Endothelial cell of umbilical vein (primary cell): ENCODE measurements at regions not wholly inside any gene's neighbourhood (a gene's known extent, or its start where the extent isn't known, plus 50 kb on each side); places are given as distances from the start of the nearest gene placed in this dataset.

Experiments used
- BruUV-seq: library from RNA; stranded (reverse); fragments of 400-500 nt; replicated peaks from 2 replicates; lab custom pipeline; 2021; lab: Mats Ljungman, UMichigan
- CTCF ChIA-PET: fragments of 300-600, 350-600 bp; sonication (Branson Sonifier 250); formaldehyde crosslinking; loops from one replicate; lab custom pipeline; 2021; ENCODE audit warnings: antibody characterized with exemption, inconsistent platforms; lab: Charles Lee
- POLR2A ChIA-PET: fragments of 300-600, 350-600 bp; sonication (Branson Sonifier 250); formaldehyde crosslinking; loops from one replicate; lab custom pipeline; 2021; ENCODE audit warnings: antibody characterized with exemption, inconsistent platforms; lab: Charles Lee
- DNase-seq: peaks from one replicate; pipeline ENCODE4 v3.0.0-alpha.2; 2011; ENCODE audit warnings: low read depth, low spot score
- FAIRE-seq: peaks from 2 replicates; lab custom pipeline; 2011; peaks lifted over from hg19 to GRCh38; lab: Jason Lieb, UNC
- H2AFZ ChIP-seq: 2 replicates; pipeline ENCODE4 v1.6.0; 2012; ENCODE audit warnings: low read depth, low read length, control low read depth, inconsistent platforms
- H3K27ac ChIP-seq: 2 replicates; pipeline ENCODE4 v1.5.1; 2011; ENCODE audit warnings: low read depth, mild to moderate bottlenecking, control low read depth, low read length, moderate library complexity; ENCODE audit not compliant: insufficient read depth
- H3K27me3 ChIP-seq, 2 experiments: 2 replicates each; pipeline versions ENCODE4 v1.6.0 to v1.6.1; 2011; ENCODE audit warnings: low read length in 2 of 2, mixed read lengths in 1 of 2; ENCODE audit not compliant: control insufficient read depth in 2 of 2, insufficient read depth in 2 of 2
- H3K36me3 ChIP-seq, 2 experiments: 2 replicates in 1 of 2; 3 replicates in 1 of 2; pipeline ENCODE4 v1.5.1; 2011; ENCODE audit warnings: low read length in 2 of 2, mild to moderate bottlenecking in 1 of 2, moderate library complexity in 1 of 2; ENCODE audit not compliant: control insufficient read depth in 2 of 2, insufficient read depth in 2 of 2; ENCODE audit errors: extremely low read depth in 1 of 2
- H3K4me1 ChIP-seq: 3 replicates; pipeline ENCODE4 v1.5.1; 2011; ENCODE audit warnings: mild to moderate bottlenecking, low read length; ENCODE audit not compliant: control insufficient read depth, insufficient read depth; ENCODE audit errors: extremely low read depth
- H3K4me2 ChIP-seq: 2 replicates; pipeline ENCODE4 v1.6.1; 2011; ENCODE audit warnings: low read length, control low read depth, mixed read lengths; ENCODE audit not compliant: insufficient read depth
- H3K4me3 ChIP-seq, 3 experiments: fragments of 200-600 bp in 1 of 3; sonication (generic), shearing (Covaris generic) in 1 of 3; replicated peaks in 1 of 3; 2 replicates each; pipeline ENCODE4 v1.5.1; 2011 to 2016; ENCODE audit warnings: control low read depth in 3 of 3, low read length in 3 of 3, mild to moderate bottlenecking in 2 of 3, inconsistent platforms in 1 of 3, low read depth in 1 of 3, moderate library complexity in 1 of 3; ENCODE audit not compliant: insufficient read depth in 1 of 3
- H3K79me2 ChIP-seq: 2 replicates; pipeline ENCODE4 v1.6.0; 2012; ENCODE audit warnings: low read length, inconsistent platforms; ENCODE audit not compliant: control insufficient read depth, insufficient read depth
- H3K9ac ChIP-seq: replicated peaks from 2 replicates; pipeline ENCODE3; 2011; ENCODE audit warnings: low read length, control low read depth; ENCODE audit not compliant: insufficient read depth; ENCODE audit errors: extremely low read depth
- H3K9me1 ChIP-seq: replicated peaks from 3 replicates; pipeline ENCODE4 v1.6.0; 2011; ENCODE audit warnings: mild to moderate bottlenecking, low read length; ENCODE audit not compliant: control insufficient read depth, insufficient read depth; ENCODE audit errors: extremely low read depth
- H3K9me3 ChIP-seq: replicated peaks from 2 replicates; pipeline ENCODE4 v1.5.1; 2012; ENCODE audit warnings: low read length, inconsistent platforms; ENCODE audit not compliant: control insufficient read depth, insufficient read depth
- H4K20me1 ChIP-seq: replicated peaks from 2 replicates; pipeline ENCODE3; 2011; ENCODE audit warnings: mild to moderate bottlenecking, low read length; ENCODE audit not compliant: control insufficient read depth, insufficient read depth; ENCODE audit errors: extremely low read depth
- CTCF ChIP-seq, 2 donors: IDR thresholded peaks; 1 replicate in 1 of 2; 2 replicates in 1 of 2; pipeline ENCODE4 v1.5.1; 2011; ENCODE audit warnings: low read length in 2 of 2, mild to moderate bottlenecking in 2 of 2, moderate library complexity in 2 of 2, control low read depth in 1 of 2, inconsistent platforms in 1 of 2, low read depth in 1 of 2; ENCODE audit not compliant: insufficient read depth in 1 of 2; ENCODE audit errors: extremely low read depth in 1 of 2
- EZH2 ChIP-seq: IDR thresholded peaks from 2 replicates; pipeline ENCODE4 v1.6.1; 2012; ENCODE audit warnings: borderline replicate concordance, low read depth, mild to moderate bottlenecking, moderate library complexity, low read length, inconsistent platforms; ENCODE audit not compliant: severe bottlenecking
- FOS ChIP-seq: IDR thresholded peaks from 2 replicates; pipeline ENCODE4 v1.6.1; 2011; ENCODE audit warnings: mild to moderate bottlenecking, low read length, moderate library complexity, borderline replicate concordance; ENCODE audit not compliant: insufficient read depth
- JUN ChIP-seq: IDR thresholded peaks from 2 replicates; pipeline ENCODE4 v1.6.1; 2011; ENCODE audit warnings: borderline replicate concordance, low read depth; ENCODE audit not compliant: insufficient read length, insufficient read depth
- MAX ChIP-seq: IDR thresholded peaks from 2 replicates; pipeline ENCODE4 v1.6.1; 2011; ENCODE audit not compliant: insufficient read depth, insufficient read length
- MYC ChIP-seq: IDR thresholded peaks from one replicate; pipeline ENCODE4 v1.6.1; 2011; ENCODE audit warnings: mild to moderate bottlenecking, low read depth, low read length
- POLR2A ChIP-seq: IDR thresholded peaks from 2 replicates; pipeline ENCODE4 v1.6.1; 2012; ENCODE audit warnings: low read depth, mild to moderate bottlenecking, control low read depth, low read length
- POLR2AphosphoS5 ChIP-seq: IDR thresholded peaks from 2 replicates; pipeline ENCODE4 v1.6.1; 2012; ENCODE audit warnings: low read depth, mild to moderate bottlenecking, control low read depth, low read length, moderate library complexity; ENCODE audit not compliant: insufficient read depth
- dilution Hi-C: fragments of 300-500 bp; cut with MboI; formaldehyde crosslinking; loops from one replicate; pipeline ENCODE4 v1.15.0; 2019; ENCODE audit warnings: low sequenced_read_pairs; ENCODE audit not compliant: extremely low pct_ligation_motif_present
- intact Hi-C: fragments of 100-400 bp; cut with micrococcal nuclease; formaldehyde crosslinking; loops from one replicate; pipeline ENCODE4 v1.10.0; 2022

GRCh38 chr18:51668101-51668500 is 470.6 kb upstream of the MEX3C start:
- Histone ChIP-seq H3K9ac (no peak overlapping the region), H3K9me3 (no peaks in the 10 kb centered on the region), H3K27me3 (no peaks in the 10 kb centered on the region), H3K4me1 (no peaks in the 10 kb centered on the region), H2AFZ (no peak overlapping the region), H3K9me1 (no peaks in the 10 kb centered on the region), H4K20me1 (no peaks in the 10 kb centered on the region), H3K4me2 (no peak overlapping the region), H3K36me3 (no peaks in the 10 kb centered on the region), H3K27ac (no peak overlapping the region), H3K79me2 (no peaks in the 10 kb centered on the region), H3K4me3 (no peak overlapping the region)
- TF ChIP-seq CTCF (IDR thresholded peaks at IDR 0.05; ENCODE audit: extremely low read depth in 1 of 2, insufficient read depth in 1 of 2, low read depth in 1 of 2, low read length in 2 of 2) = peak; percentile 53 to 63
- no peak for TF ChIP-seq POLR2A
- no peak for TF ChIP-seq MAX
- TF ChIP-seq MYC = no peak
- TF ChIP-seq EZH2 = no peak
- no peak for TF ChIP-seq JUN
- no peak for TF ChIP-seq POLR2AphosphoS5
- TF ChIP-seq FOS = no peak
- no TSS peak for BruUV-seq
- CTCF ChIA-PET = interaction anchor here (1.2 to 1.4 kb wide), 2 partner anchors 14 to 558 kb away, joined by 4 to 5 read pairs; no protein-coding TSS in a partner anchor
- DNase-seq (peak; percentile 2), FAIRE-seq (no peak)
- POLR2A ChIA-PET = no interaction called here
- dilution Hi-C loops (no loop called here), intact Hi-C loops (no loop called here)
